ENCODE measurements at regions not wholly inside any gene's neighbourhood (a gene's known extent, or its start where the extent isn't known, plus 50 kb on each side); places are given as distances from the start of the nearest gene placed in this dataset.

GRCh38 chr20:60591172-60591799 is 633.1 kb downstream of the CDH26 start:
- no peak for DNase-seq

- DNase-seq, result no peak
These were observed 640.3 kb downstream of the CDH26 start for GRCh38 chr20:60598528-60598927.

- DNase-seq, result no peak
These were observed 641.2 kb downstream of the CDH26 start for GRCh38 chr20:60599381-60599780.

GRCh38 chr20:60600036-60600435 is 641.8 kb downstream of the CDH26 start:
- DNase-seq, result no peak

- no peak for DNase-seq
These were observed 628.0 kb upstream of the CDH4 start for GRCh38 chr20:60624066-60624465.

GRCh38 chr20:60627751-60628565 is 624.1 kb upstream of the CDH4 start:
- DNase-seq, result no peak

- DNase-seq, result no peak
These were observed 623.3 kb upstream of the CDH4 start for GRCh38 chr20:60628749-60629148.

GRCh38 chr20:60629206-60629605 is 622.9 kb upstream of the CDH4 start:
- DNase-seq, result no peak

GRCh38 chr20:60630609-60631008 is 621.5 kb upstream of the CDH4 start:
- no peak for DNase-seq

GRCh38 chr20:60631585-60632287 is 620.3 kb upstream of the CDH4 start:
- no peak for DNase-seq

- DNase-seq, result no peak
These were observed 619.4 kb upstream of the CDH4 start for GRCh38 chr20:60632391-60633262.

- no peak for DNase-seq
These were observed 617.4 kb upstream of the CDH4 start for GRCh38 chr20:60634491-60635172.

GRCh38 chr20:60636417-60636816 is 615.6 kb upstream of the CDH4 start:
- no peak for DNase-seq

- DNase-seq, result no peak
These were observed 614.3 kb upstream of the CDH4 start for GRCh38 chr20:60637801-60638200.

- DNase-seq, result no peak
These were observed 613.5 kb upstream of the CDH4 start for GRCh38 chr20:60638430-60639098.

- DNase-seq, result no peak
These were observed 610.1 kb upstream of the CDH4 start for GRCh38 chr20:60641879-60642447.

- DNase-seq, result no peak
These were observed 609.5 kb upstream of the CDH4 start for GRCh38 chr20:60642541-60642940.

GRCh38 chr20:60648556-60648955 is 603.5 kb upstream of the CDH4 start:
- no peak for DNase-seq

GRCh38 chr20:60649541-60649940 is 602.5 kb upstream of the CDH4 start:
- DNase-seq, result no peak

- no peak for DNase-seq
These were observed 602.0 kb upstream of the CDH4 start for GRCh38 chr20:60650087-60650486.

GRCh38 chr20:60652046-60652445 is 600.0 kb upstream of the CDH4 start:
- no peak for DNase-seq
